ENCODE measurements at regions not wholly inside any gene's neighbourhood (a gene's known extent, or its start where the extent isn't known, plus 50 kb on each side); places are given as distances from the start of the nearest gene placed in this dataset.
"Not testable (repeated sequence)": the region's sequence is repeated elsewhere in the genome, so short reads cannot be mapped to it uniquely, and the experiment has no call there.

GRCh38 chr4:115949974-115950743 lies 836.7 kb upstream of the NDST4 start:
- TF ChIP-seq EZH2 (IDR thresholded peaks at IDR 0.05; ENCODE audit: borderline replicate concordance); EZH2phosphoT487 (IDR thresholded peaks at IDR 0.05; ENCODE audit: low read depth, severe bottlenecking, unreplicated experiment): not testable (repeated sequence)
- TF ChIP-seq, protein P1, sequence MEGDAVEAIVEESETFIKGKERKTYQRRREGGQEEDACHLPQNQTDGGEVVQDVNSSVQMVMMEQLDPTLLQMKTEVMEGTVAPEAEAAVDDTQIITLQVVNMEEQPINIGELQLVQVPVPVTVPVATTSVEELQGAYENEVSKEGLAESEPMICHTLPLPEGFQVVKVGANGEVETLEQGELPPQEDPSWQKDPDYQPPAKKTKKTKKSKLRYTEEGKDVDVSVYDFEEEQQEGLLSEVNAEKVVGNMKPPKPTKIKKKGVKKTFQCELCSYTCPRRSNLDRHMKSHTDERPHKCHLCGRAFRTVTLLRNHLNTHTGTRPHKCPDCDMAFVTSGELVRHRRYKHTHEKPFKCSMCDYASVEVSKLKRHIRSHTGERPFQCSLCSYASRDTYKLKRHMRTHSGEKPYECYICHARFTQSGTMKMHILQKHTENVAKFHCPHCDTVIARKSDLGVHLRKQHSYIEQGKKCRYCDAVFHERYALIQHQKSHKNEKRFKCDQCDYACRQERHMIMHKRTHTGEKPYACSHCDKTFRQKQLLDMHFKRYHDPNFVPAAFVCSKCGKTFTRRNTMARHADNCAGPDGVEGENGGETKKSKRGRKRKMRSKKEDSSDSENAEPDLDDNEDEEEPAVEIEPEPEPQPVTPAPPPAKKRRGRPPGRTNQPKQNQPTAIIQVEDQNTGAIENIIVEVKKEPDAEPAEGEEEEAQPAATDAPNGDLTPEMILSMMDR (IDR thresholded peaks at IDR 0.05; ENCODE audit: poor library complexity): not testable (repeated sequence)

Measured in hepatocyte (in vitro differentiated cells).